SW 1271 (cell line): ENCODE measurements at regions not wholly inside any gene's neighbourhood (a gene's known extent, or its start where the extent isn't known, plus 50 kb on each side); places are given as distances from the start of the nearest gene placed in this dataset.
"Not testable (repeated sequence)": the region's sequence is repeated elsewhere in the genome, so short reads cannot be mapped to it uniquely, and the experiment has no call there.

Experiments used
- DNase-seq, 2 experiments: peaks; one replicate each; lab custom pipeline; 2025; lab: John Stamatoyannopoulos, UW

DNA sequence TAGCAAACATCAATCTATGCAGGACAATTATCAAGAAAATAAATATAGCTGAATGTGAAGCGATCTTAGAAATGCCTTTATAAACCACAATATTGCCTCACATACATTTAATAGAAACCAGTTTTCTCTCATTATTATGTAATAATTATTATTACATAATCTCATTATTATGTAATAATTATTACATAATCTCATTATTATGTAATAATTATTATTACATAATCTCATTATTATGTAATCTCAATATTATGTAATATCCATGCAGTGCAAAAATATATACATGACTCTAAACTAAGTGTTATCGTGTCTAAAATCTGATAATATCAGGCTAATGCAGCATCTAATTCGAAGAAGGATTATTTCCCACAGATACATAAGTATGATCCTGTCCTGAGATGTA lies 563.9 kb upstream of the SEMA6A start:
- no peak for DNase-seq

DNA sequence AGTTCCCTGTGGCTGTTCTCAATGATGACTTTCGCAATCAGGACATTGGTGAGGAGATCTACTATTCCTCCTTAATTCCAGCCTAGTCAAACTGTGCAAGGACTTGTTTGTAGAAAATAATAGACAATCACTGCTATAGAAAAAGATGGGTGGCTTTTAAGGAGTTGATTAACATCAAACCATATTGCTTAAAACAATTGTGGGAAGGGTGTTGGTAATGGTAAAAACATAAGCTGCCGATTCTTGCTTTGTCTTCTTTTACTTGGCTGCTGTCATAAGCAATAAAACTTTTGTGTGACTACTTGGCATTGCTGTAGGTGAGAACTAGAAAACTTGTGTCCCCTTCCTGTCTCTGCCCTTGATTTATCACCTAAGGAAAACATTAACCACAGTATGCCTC lies 561.2 kb upstream of the SEMA6A start:
- no peak for DNase-seq

DNA sequence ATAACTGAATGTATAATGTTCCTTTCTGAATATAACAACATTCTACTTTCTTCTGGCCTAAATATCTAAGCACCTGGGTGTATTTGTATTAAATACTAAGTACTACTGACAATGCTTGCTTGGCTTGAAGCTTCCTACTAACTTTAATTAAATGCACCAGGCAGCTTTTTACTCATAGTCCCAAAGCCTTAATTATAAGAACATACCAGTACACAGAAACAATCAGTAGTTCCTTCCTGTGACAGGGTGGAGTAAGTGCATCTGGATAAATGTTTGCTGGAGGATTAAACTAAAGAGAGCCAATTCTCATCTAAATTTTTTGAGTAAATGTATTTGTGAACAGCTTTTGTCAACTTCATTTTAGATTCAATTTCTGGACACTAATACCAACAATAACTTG lies 558.6 kb upstream of the SEMA6A start:
- no peak for DNase-seq

DNA sequence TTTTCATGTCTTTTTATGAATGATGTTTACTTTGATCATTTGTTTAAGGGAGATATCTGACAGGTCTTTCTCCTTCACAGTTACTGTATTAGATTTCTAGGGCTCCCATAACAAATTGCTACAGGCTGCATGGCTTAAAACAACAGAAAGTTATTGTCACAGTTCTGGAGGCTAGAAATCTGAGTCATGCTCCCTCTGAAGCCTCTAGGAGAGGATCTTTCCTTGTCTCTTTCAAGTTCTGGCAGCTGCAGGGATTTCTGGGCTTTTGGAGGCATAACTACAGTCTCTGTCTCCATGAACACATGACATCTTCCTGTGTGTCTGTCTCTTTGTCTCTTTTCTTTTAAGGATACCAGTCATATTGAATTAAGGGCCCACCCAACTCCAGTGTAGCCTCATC lies 557.3 kb upstream of the SEMA6A start:
- no peak for DNase-seq

DNA sequence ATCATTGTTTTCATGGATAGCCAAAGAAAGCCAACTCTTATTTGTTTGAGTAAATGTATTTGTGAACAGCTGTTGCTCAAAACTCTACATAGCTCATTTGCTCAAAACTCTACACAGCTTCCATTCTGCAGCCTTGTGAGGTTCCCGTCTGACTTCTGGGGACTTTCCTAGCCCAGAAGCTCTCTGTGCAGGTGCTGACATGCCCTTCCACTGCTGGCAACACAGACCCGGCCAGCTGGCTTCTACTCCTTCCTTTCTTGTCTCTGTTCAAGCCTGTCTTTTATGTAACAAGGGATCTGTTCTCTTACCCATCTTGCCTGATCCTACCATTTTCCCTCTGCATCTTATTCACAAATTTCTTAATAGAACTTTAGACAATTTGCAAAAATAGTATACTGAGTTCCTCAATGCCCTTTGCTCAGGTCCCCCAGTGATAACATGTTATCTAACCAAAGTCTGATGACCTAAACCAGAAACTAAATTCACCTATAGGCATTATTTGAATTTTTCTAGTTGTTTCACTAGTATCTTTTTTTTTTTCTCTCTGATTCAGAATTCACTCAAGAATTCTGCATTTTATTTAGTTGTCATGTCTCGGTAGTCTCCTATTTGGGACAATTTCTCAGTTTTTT lies 556.5 kb upstream of the SEMA6A start:
- DNase-seq = no peak

DNA sequence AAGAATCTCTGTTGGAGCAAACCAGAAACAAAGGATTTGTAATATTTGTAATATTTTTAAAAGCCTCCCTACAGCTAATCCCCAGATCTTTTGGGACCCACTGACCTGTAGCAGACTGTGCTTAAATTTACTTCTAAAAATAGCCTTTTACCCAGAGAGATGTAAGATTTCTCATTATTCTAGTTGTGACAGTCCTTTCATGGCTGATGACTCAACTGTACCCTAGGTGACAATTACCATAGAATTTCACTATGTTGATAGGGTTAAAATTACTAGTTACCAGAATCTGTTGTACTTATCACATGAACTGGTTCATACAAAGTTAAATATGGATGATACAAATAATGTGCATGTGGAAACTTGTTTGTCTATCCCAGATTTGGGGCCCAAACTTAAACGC lies 543.9 kb upstream of the SEMA6A start:
- DNase-seq = no peak

DNA sequence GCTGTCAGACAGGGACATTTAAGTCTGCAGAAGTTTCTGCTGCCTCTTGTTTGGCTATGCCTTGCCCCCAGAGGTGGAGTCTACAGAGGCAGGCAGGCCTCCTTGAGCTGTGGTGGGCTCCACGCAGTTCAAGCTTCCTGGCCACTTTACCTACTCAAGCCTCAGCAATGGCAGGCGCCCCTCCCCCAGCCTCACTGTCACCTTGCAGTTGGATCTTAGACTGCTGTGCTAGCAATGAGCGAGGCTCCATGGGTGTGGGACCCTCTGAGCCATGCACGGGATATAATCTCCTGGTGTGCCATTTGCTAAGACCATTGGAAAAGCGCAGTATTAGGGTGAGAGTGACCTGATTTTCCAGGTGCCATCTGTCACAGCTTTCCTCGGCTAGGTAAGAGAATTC lies 542.7 kb upstream of the SEMA6A start:
- not testable (repeated sequence) for DNase-seq

DNA sequence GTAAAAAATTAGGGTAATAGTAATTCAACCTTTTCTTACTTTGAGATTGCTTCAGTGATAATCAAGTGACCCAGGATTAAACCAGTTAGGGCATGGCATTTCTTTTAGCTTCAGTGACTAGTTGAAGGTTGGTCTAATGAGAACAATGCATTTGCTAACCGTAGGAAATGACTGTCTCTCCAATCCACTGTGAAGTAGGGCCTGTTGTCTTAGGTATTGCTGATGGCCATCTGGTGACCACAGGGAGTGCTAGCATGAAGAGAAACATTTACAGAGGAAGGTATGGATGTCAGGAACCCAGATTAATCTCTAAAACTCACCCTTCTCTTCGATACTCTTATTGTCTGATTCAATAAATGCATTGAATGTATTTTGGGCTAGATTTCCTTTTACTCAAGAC lies 535.9 kb upstream of the SEMA6A start:
- DNase-seq = no peak

DNA sequence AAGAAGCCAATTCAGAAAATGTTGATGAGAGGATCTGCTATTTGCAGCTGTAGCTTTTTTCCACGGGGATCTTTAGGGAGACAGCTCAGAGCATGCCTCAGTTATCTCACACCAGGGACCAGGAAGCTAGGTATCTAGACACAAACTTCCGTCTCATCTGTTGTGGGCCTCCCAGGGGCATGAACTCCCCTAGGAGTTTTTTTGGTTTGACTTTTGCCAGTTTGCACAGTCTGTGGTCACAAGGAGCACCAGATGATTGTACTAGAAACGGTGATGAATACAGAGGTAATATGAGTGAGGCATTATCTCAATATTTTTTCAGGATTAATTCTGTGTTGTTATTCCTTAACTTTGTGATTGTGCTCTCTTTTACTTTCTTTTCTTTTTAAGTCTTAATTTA lies 533.2 kb upstream of the SEMA6A start:
- DNase-seq = no peak

DNA sequence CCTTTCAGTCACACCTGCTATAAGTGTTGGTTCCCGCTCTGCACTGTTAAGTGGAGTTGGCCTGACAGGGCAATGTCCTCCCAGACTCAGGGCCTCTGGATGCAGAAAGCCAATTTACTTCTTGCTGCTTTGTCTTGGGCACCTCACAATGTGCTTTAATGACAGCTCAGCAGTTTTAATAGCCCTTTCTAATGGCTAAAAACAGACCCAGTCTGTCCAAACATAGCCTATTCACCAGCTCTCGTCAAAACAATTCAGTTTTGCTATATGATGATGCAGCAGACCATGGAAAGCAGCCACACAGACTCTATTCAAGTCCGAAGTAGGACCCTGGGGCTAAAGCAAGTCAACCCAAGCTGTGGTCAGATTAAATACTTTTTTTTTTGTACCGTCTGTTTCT lies 529.1 kb upstream of the SEMA6A start:
- DNase-seq = no peak

DNA sequence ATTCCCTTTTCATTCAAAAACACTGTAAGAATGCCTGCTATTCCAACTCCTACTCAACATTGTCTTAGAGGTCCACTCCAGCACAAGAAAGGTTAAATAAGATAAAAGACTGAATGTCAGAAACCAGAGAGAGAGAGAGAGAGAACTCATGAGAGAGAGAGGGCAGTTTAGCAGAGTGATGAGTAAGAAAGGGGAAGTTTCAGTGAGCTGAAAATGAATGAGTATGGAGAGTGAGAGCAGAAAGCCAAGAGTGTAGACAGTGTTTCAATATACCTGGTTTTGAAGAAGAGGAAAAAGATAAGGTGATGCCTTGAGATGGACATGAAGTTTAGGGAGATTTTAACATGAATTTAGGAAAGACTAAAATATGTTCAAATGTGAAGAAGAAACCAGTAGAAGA lies 528.0 kb upstream of the SEMA6A start:
- no peak for DNase-seq

DNA sequence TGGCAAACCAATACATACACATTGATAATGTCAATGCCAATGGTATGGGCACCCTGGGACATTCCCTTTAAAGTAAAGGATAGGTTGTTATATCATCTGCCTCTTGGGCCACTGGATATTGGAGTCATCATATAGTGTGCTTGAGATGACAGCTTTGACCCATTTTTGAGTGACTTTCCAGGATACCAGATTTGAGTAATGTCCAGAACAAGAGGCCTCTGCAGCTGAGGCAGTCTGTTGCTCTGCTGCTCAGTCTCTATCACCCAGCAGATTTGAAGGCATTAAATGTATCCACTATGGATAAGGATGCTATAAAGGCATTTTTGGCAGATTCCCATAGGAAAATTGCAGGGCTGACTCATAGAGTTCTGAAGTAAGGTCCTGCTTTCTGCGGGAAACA lies 525.6 kb upstream of the SEMA6A start:
- DNase-seq = no peak

DNA sequence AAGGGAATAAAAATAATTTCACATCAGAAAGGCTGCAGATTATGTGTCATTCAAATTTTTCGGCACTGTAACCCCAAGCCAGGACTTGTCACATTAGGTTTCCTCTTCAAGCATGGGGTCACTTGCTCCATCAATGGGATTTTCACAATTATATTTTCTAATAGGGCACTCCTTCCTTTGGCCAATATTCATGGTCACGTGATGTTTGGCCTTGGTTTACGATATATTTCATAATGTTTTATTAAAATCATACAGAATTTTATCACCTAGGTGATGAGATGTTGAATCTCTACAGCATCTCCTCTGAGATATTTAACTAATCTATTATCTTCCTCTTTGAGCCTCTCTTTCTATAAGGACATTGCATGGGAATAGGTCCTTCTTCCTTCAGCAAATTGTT lies 523.5 kb upstream of the SEMA6A start:
- no peak for DNase-seq

DNA sequence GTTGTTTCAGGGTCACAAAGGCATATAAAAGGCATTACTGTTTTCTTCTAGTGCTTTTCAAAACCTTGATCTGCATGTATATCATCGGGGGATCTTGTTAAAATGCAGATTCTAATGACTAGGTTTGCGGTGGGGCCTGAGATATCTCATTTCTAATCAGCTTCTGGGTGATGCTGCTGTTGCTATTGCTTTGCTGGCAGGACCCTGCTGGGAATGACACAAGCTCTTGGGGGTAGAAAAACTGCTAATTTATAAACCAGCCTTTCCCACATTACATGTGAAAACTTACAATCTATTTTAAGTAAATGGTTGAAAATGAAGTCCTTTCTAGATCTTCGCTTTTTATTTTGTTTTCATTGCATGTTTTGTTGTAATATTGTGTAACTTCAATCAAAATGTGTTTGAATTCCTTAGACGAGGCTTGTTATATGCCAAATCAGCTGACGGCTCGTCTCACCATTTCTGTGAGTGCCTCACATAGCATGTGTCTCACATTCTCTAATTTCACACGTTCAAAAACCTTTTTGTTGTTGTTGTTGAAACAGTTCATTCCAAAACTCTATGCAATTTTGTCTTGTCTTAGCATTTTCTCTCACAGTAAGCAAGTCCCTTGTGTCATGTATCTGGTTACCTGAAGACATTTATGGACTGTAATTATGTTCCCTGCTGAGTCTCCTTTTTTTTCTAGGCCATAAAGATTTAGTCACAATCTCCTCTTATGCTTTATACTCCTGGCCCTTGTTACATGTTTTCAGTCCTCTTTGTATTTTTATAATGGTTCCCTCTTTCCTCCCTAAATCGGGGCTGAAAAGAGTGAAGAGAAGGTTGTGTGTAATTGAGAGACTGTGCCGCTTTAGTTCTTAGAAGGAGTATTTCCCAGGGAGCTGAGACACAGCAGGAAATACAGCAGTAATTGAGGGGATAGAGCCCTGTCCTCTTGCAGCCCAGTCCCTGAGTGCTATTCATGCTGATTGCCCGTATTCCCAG lies 521.0 kb upstream of the SEMA6A start:
- no peak for DNase-seq

DNA sequence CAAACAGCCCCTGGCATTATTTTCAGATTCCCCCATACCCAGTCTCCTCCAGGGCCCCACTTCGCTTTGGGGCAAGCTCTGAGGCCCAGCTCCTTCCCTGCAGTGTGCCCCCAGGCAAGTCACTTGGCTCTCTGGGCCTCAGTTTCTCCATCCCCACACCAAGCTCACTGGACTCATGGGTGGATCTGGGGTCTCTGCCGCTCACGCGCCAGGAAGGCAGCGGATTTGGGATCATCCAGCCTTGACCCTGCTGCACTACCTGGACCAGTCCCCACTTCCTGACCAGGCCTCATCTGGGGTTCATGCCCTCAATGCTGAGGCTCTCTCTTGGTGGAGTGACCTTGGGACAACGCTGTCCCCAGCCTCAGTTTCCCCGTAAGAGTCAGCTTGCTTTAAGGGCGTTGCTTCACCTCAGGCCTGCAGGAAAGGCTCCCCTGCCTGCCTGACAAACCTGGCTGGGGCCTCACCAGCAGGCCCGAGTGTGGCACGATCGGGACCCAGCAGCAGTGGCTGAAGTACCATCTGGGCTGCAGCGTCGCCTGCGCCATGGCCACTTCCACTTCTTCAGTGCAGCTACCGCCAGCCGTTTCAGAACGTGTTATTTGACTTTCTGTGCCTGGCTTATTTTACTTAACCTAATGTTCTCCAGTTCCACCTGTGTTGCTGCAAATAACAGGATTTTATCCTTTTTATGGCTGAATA lies 519.6 kb upstream of the SEMA6A start:
- no peak for DNase-seq

DNA sequence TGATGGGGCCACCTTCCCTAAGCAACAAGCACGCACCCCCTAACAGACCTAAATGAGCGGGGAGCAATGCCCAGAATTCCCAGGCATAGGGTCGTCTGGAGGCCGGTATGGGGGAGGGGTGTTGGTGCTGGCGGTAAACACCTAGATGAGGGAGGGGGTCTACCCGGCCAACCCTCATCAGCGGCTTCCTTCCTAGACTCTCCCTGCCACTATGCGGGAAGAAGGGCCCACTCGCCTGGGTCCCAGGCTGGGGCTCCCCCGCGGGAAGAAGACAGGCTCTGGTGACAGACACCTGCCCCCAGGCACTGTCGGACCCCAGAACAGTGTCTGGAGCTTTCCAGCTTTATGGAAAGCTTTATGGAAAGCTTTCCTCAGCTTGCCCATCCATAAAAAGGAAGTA lies 519.0 kb upstream of the SEMA6A start:
- no peak for DNase-seq

DNA sequence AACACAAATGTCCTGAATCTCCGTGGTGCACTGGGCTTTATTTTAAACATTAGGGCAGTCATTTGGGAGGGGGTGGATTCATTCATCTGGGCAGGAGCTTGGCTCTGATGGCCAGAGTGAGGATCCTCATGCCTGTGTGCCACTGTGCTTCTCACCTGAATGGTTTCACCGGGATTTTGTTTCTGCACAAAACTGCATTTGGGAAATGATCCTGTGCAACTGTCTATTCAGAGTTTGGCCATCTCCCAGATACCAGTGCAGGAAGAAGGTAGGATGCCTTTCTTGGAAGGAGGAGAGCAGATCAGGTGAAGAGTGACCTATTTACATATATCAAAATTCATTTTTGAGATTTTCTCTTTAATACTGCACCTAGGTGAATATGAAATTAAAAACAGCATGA lies 514.4 kb upstream of the SEMA6A start:
- DNase-seq = no peak

DNA sequence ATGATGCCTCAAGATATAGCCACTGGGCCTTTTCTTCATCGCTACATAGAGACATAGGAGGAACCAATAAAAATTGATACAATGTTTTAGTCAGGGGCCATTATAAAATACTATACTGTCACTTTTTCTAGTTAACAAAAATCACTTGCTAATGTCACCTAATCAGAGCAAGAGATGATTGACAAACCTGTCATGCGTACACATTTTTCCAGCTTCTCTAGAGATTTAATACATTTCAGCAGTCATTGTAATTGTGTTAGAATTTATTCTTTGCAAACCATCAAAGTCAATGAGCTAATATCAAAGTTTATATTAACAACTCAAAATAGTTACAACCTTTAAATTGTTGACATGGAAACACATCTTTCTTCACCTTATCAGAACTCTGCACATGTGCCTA lies 513.6 kb upstream of the SEMA6A start:
- DNase-seq = no peak

DNA sequence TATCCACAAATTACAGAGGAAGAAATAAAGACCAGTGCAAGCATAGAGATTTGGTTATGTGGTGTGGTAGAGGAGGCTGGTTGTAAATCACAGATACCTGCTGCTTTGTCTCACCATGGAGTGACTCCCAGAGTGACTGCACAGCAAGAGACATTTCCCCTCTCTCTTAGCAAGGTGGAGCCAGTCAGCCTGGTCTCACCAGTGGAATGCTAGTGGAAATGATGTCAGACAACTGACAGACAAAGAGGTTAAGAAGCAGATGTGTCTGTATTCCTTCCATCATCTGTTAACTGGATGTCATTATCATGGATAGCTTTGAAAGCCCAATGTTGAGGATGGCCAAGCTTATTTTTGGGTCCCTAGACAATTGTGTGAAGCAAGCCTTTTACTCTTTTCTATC lies 509.4 kb upstream of the SEMA6A start:
- no peak for DNase-seq

DNA sequence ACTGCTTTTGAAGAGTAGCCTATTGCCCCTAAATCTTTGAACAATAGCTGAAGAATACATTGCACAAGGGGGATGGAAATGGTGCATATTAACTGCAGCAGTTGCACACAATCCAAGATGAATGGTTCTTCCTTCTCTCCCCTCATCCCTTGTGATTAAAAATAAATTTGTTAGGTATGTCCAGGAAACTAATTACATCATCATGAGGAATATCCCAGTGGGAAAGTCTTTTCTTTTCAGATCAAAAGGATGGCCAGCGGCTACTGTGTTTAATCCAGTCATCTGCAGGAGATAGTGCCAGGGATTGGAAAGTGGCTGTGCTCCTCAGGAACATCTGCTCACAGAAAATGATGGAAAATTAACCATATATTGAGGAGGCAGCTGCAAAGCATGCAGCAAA lies 508.4 kb upstream of the SEMA6A start:
- no peak for DNase-seq

DNA sequence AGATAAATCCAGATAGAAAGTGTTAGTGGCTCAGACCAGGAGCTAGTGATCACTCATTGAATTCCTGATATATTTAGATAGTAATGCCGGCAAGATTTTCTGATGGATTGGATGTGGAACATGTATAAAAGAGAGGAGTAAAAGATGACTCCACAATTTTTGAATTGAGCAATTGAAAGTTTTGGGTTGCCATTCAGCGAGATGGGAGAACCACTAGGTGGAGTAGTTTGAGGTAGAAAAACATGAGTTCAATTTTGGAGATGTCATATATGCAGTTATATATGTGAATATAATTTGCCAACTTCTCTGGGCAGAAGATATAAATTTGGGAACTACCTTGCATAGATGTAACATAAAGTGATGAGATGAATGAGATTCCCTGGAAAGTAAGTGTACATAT lies 502.5 kb upstream of the SEMA6A start:
- no peak for DNase-seq

DNA sequence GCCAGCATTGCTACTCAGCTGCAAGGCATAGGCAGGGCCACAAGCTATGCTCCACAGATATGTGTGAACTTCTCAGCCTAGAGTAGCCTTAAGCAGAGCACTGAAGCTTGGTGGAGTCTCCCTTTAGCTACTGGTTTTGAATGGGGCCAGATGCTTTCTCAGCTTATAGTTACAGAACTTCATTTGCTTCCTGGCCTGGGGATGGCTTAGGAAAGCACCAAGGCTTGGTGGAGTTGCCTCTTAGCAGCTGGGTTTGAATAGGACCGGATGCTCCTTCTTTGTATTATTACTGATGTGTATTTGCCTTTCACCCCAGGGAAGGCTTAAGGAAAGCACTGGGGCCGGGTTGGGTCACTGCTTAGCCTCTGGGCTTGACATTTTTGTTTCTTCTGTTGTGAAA lies 497.8 kb upstream of the SEMA6A start:
- no peak for DNase-seq

DNA sequence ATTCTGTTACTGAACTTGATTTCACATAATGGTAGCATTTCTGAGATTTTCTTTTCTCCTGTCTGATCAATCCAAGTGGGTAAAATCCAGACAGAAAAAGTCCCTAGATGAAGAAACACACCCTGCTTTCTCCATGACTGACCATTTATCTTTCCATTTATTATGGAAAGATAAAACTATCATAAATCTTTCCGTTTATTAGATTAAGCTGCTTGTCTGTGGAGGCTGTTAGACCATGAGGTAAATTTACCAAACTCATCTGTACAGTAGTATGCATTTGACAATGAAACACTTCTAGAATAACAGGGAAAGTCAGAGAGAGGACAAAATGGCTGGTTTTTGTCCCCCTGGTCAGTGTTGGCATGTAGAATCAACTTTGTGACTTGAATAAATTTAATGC lies 491.2 kb upstream of the SEMA6A start:
- DNase-seq = no peak
